MM.1S (cell line): ENCODE measurements at regions not wholly inside any gene's neighbourhood (a gene's known extent, or its start where the extent isn't known, plus 50 kb on each side); places are given as distances from the start of the nearest gene placed in this dataset.
"Not testable (repeated sequence)": the region's sequence is repeated elsewhere in the genome, so short reads cannot be mapped to it uniquely, and the experiment has no call there.

ENCODE experiments used
- DNase-seq: peaks from one replicate; pipeline ENCODE4 v3.0.0-alpha.2; 2015
- H2AFZ ChIP-seq: fragments of 300-600 bp; sonication (generic); 2 replicates; pipeline ENCODE4 v1.6.0; 2016; ENCODE audit warnings: antibody characterized with exemption, low read length
- H3F3A ChIP-seq: fragments of 300-600 bp; sonication (generic); 2 replicates; pipeline ENCODE4 v1.6.1; 2016; ENCODE audit warnings: mild to moderate bottlenecking, antibody characterized with exemption, low read length, moderate library complexity, mixed read lengths; ENCODE audit not compliant: insufficient read depth
- H3K27ac ChIP-seq: fragments of 300-600 bp; sonication (generic); 2 replicates; pipeline ENCODE4 v1.5.1; 2016; ENCODE audit warnings: mild to moderate bottlenecking, low read length
- H3K27me3 ChIP-seq: fragments of 300-600 bp; sonication (generic); replicated peaks from 2 replicates; pipeline ENCODE4 v1.6.0; 2016; ENCODE audit warnings: low read length; ENCODE audit not compliant: insufficient read depth
- H3K36me3 ChIP-seq: fragments of 300-600 bp; sonication (generic); replicated peaks from 2 replicates; pipeline ENCODE4 v1.6.1; 2016; ENCODE audit warnings: mild to moderate bottlenecking, low read length, mixed read lengths; ENCODE audit not compliant: insufficient read depth
- H3K4me1 ChIP-seq: fragments of 300-600 bp; sonication (generic); 2 replicates; pipeline ENCODE4 v1.6.1; 2016; ENCODE audit warnings: low read length, mixed read lengths
- H3K4me2 ChIP-seq: fragments of 300-600 bp; sonication (generic); 2 replicates; pipeline ENCODE4 v1.6.0; 2016; ENCODE audit warnings: low read depth, low read length
- H3K4me3 ChIP-seq: fragments of 300-600 bp; sonication (generic); 2 replicates; pipeline ENCODE4 v1.5.1; 2016; ENCODE audit warnings: low read length, mixed read lengths
- H3K79me2 ChIP-seq: fragments of 300-600 bp; sonication (generic); 2 replicates; pipeline ENCODE4 v1.6.1; 2016; ENCODE audit warnings: mixed run types, low read length, mixed read lengths
- H3K9ac ChIP-seq: fragments of 300-600 bp; sonication (generic); 2 replicates; pipeline ENCODE4 v1.6.1; 2016; ENCODE audit warnings: low read length, mixed read lengths
- H3K9me2 ChIP-seq: fragments of 300-600 bp; sonication (generic); replicated peaks from 2 replicates; pipeline ENCODE4 v1.6.1; 2016; ENCODE audit warnings: mild to moderate bottlenecking, low read length, mixed read lengths; ENCODE audit not compliant: insufficient read depth
- H3K9me3 ChIP-seq: fragments of 300-600 bp; sonication (generic); replicated peaks from 2 replicates; pipeline ENCODE4 v1.6.1; 2016; ENCODE audit warnings: mild to moderate bottlenecking, low read length, mixed read lengths; ENCODE audit not compliant: insufficient read depth
- H4K20me1 ChIP-seq: fragments of 300-600 bp; sonication (generic); 2 replicates; pipeline ENCODE4 v1.6.1; 2016; ENCODE audit warnings: mild to moderate bottlenecking, low read length, moderate library complexity, mixed read lengths; ENCODE audit not compliant: insufficient read depth
- EZH2 ChIP-seq: fragments of 300-600 bp; sonication (generic); optimal IDR thresholded peaks from 2 replicates; pipeline ENCODE3; 2017; ENCODE audit warnings: low read depth, mild to moderate bottlenecking, antibody characterized with exemption, low read length, mixed read lengths
- EZH2phosphoT487 ChIP-seq: fragments of 300-600 bp; sonication (generic); IDR thresholded peaks from 2 replicates; pipeline ENCODE4 v1.6.1; 2018; ENCODE audit warnings: antibody characterized with exemption, low read length
- TF ChIP-seq, protein P1 (sequence below): fragments of 300-600 bp; sonication (generic); IDR thresholded peaks from 2 replicates; pipeline ENCODE4 v1.5.1; 2016; ENCODE audit warnings: antibody characterized with exemption, low read length, mixed read lengths

DNA sequence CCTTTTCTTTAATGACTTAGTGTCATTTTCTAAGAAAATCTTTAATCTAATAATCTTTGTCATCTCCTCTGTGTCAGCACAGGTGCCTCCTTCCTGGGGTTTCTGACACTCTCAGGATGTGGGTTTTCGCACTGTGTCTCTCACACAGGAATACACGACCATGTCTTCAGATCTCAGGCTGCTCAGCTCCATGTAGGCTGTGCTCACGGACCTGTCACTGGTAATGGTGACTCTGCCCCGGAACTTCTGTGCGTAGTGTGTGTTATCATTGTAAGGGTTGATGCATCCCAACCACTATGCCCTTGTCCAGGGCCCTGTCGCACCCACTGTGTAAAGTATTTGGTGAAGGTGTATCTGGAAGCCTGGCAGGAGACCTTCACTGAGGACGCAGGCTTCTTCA lies 647.8 kb downstream of the TMEM121 start:
- Histone ChIP-seq H3K9ac (no peak overlapping the region), H3K9me3 (no peaks in the 10 kb centered on the region), H3K9me2 (no peaks in the 10 kb centered on the region), H3K27me3 (no peaks in the 10 kb centered on the region), H3K4me1 (no peaks in the 10 kb centered on the region), H3K4me2 (no peak overlapping the region), H3K79me2 (no peaks in the 10 kb centered on the region), H3K4me3 (no peak overlapping the region), H4K20me1 (no peaks in the 10 kb centered on the region), H3K36me3 (no peaks in the 10 kb centered on the region), H2AFZ (no peak overlapping the region), H3K27ac (no peak overlapping the region), H3F3A (no peaks in the 10 kb centered on the region)
- no peak for TF ChIP-seq EZH2
- TF ChIP-seq, protein P1, sequence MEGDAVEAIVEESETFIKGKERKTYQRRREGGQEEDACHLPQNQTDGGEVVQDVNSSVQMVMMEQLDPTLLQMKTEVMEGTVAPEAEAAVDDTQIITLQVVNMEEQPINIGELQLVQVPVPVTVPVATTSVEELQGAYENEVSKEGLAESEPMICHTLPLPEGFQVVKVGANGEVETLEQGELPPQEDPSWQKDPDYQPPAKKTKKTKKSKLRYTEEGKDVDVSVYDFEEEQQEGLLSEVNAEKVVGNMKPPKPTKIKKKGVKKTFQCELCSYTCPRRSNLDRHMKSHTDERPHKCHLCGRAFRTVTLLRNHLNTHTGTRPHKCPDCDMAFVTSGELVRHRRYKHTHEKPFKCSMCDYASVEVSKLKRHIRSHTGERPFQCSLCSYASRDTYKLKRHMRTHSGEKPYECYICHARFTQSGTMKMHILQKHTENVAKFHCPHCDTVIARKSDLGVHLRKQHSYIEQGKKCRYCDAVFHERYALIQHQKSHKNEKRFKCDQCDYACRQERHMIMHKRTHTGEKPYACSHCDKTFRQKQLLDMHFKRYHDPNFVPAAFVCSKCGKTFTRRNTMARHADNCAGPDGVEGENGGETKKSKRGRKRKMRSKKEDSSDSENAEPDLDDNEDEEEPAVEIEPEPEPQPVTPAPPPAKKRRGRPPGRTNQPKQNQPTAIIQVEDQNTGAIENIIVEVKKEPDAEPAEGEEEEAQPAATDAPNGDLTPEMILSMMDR, result no peak
- no peak for TF ChIP-seq EZH2phosphoT487
- no peak for DNase-seq

DNA sequence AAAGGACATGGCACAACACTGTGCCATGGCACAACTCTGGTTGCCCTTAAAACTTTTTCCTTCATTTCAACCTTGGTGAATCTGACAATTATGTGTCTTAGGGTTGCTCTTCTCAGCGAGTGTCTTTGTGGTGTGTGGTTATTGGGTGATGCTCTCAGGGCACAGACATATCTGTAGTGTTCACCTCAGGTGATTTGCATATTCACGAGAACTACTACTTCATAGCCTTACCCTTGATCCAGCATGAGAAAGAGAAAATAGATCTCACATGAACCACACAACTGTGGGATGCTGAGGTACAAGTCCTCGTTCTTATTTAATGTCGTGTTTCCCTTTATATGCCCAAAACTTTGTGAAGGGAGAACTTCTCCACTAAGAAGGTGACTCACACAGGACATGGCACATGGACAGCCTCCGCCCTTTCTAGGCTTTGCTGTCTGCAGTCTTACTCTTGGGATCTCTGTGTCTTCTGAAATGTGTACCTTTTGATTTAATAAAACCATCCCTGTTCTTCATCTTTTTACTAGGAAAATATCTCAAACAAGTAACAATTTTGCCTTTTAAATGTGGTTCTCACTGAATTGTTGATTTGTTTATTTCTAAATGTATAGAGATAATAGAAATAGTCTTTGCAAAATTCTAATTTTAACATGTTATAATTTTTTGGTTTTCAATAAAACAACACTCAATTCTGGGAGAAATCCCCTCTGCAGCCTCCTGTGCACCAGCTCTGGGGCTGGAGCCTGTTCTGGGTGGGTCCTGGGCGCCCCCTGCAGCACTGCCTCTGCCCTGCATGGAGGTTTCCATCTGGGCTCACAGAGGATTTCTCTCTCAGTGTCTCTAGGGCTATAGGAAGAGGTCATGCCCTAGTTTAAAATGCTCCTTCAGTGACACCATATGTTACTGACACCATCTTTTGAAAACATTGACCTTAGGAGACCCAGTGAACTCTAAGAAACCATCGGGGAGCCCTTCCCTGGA lies 651.2 kb downstream of the TMEM121 start:
- not testable (repeated sequence) for H3K27ac ChIP-seq, H3K4me2 ChIP-seq, H3K36me3 ChIP-seq, H3K9ac ChIP-seq, H4K20me1 ChIP-seq, DNase-seq, H3K9me2 ChIP-seq, H3K27me3 ChIP-seq, H2AFZ ChIP-seq, H3K79me2 ChIP-seq, H3K9me3 ChIP-seq, H3K4me1 ChIP-seq, H3K4me3 ChIP-seq, H3F3A ChIP-seq

DNA sequence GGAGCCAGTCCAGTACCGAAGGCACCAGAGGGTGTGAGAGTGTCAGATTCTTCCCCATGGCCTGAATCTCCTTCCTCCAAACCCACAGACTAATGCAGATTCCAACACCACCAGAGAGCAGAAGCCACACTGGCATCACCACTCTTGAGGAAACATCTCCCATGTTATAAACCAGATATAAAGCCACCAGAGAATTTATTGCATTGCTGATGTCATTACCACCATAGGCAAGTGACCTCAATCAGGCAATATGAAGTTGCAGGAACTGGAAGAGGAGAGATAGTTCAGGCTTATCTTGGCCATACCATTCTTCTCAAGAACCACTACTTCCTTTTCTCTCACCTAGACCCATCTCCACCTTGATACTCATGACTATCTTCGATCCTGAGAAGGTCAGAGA lies 653.4 kb downstream of the TMEM121 start:
- Histone ChIP-seq H3K4me3 (no peak overlapping the region), H3F3A (no peaks in the 10 kb centered on the region), H3K79me2 (no peaks in the 10 kb centered on the region), H3K27me3 (no peaks in the 10 kb centered on the region), H2AFZ (no peak overlapping the region), H3K4me1 (no peaks in the 10 kb centered on the region), H3K9me3 (no peaks in the 10 kb centered on the region), H4K20me1 (no peaks in the 10 kb centered on the region), H3K9me2 (no peaks in the 10 kb centered on the region), H3K9ac (no peak overlapping the region), H3K27ac (no peak overlapping the region), H3K4me2 (no peak overlapping the region), H3K36me3 (no peaks in the 10 kb centered on the region)
- no peak for DNase-seq
- TF ChIP-seq, protein P1, result no peak
- TF ChIP-seq EZH2, result no peak
- TF ChIP-seq EZH2phosphoT487, result no peak

DNA sequence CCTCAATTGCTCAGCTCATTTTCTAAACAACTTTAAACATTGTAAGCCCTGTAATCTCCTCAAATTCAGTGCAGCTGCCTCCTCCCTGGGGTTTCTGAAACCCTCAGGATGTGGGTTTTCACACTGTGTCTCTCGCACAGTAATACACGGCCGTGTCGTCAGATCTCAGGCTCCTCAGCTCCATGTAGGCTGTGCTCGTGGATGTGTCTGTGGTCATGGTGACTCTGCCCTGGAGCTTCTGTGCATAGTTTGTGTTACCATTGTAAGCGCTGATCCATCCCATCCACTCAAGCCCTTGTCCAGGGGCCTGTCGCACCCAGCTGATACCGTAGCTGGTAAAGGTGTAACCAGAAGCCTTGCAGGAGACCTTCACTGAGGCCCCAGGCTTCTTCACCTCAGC lies 658.4 kb downstream of the TMEM121 start:
- not testable (repeated sequence) for H3K27me3 ChIP-seq, H3K4me3 ChIP-seq, H4K20me1 ChIP-seq, H3K9me2 ChIP-seq, H3K9ac ChIP-seq, H3K9me3 ChIP-seq, H3F3A ChIP-seq, H3K36me3 ChIP-seq, DNase-seq, H3K79me2 ChIP-seq, H3K27ac ChIP-seq, H2AFZ ChIP-seq, H3K4me1 ChIP-seq, H3K4me2 ChIP-seq

DNA sequence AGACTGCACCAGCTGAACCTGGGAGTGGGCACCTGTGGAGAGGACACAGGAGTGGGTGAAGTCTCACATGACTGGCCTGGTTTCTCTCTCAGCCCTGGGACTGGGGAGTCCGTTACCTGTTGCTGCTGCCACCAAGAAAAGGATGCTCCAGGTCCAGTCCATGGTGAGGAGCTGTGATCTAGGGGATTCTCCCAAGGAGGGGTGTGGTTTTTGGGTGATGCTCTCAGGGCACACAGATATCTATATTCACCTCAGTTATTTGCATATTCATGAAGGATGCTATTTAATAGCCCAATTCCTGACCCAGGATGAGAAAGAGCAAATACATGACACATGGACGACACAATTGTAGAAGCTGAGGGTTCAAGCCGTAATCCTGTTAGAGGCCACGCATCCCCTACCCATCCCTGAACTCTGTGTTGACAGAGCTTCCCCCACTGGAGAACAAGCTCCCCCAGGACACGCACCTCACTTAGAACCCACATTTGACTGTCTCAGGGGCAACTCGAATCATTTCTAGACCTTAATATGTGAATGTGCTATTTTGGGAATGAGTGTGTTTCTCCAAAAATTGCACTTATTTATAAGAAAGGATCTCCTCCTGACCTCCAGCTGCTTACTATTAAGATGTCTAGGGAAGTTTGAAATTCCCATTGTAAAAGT lies 658.9 kb downstream of the TMEM121 start:
- not testable (repeated sequence) for H3K27me3 ChIP-seq, H3K36me3 ChIP-seq, H4K20me1 ChIP-seq, H2AFZ ChIP-seq, H3K27ac ChIP-seq, H3K4me2 ChIP-seq, DNase-seq, H3K9ac ChIP-seq, H3K4me1 ChIP-seq, H3K79me2 ChIP-seq, H3K4me3 ChIP-seq, H3F3A ChIP-seq, H3K9me2 ChIP-seq, H3K9me3 ChIP-seq
